ENCODE measurements at regions not wholly inside any gene's neighbourhood (a gene's known extent, or its start where the extent isn't known, plus 50 kb on each side); places are given as distances from the start of the nearest gene placed in this dataset.
A peak's percentile ranks its signal among the peaks of the same experiment; 100 is the strongest.
"Not testable (repeated sequence)": the region's sequence is repeated elsewhere in the genome, so short reads cannot be mapped to it uniquely, and the experiment has no call there.

- DNase-seq (ENCODE audit: low read depth), result no peak
Measured at GRCh38 chr12:112711026-112711425, 80.5 kb upstream of the RPH3A start.

GRCh38 chr12:112711507-112711906, 80.0 kb upstream of the RPH3A start:
- DNase-seq (ENCODE audit: low read depth), result no peak

GRCh38 chr12:112712751-112713150, 78.8 kb upstream of the RPH3A start:
- DNase-seq (ENCODE audit: low read depth), result not testable (repeated sequence)

DNA sequence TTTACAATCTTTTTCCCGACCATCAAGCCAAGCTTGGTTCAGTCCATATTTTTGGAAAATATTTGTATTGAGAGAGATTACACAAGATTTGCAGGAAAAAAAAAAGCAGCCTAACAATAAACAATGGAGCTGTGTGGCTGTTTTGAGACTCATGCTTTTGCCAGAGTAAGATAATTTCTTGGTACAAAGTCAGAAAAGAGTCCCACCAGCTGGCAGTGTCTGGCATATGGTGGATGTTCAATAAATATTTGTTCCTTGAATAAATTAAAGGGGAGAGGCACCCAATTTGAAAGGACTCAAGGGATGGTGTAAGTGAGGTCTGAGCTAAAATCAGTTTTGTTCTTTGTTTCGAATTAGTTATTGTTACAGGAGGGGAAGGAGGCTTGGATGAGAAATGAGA, 78.1 kb upstream of the RPH3A start:
- DNase-seq (ENCODE audit: low read depth), result no peak

DNA sequence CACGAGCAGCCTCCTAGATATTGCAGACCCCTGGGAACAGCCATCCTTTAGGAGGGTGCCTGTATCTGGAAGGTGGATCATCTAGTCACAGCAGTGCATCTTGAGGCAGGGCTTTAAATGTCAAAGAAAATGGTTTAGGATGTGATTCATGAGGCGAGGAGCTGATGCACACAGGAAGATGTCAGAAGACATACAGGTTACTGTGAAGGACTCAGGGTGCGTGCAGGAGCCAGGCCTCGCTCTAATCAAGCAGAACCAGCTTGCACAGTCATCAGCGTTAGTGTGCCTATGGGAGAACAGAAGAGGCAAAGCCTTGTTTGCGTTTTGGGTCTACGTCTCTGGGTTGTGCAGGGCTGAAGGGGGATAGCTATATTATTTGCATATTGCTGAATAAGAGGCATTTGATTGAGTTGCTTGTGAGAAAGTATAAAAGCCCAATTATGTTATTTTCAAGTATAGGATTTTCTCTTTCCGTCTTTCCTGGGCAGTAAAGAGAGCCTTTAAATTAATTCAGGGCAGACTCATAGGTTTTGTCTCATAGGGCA, 77.3 kb upstream of the RPH3A start:
- no peak for DNase-seq (ENCODE audit: low read depth)

DNA sequence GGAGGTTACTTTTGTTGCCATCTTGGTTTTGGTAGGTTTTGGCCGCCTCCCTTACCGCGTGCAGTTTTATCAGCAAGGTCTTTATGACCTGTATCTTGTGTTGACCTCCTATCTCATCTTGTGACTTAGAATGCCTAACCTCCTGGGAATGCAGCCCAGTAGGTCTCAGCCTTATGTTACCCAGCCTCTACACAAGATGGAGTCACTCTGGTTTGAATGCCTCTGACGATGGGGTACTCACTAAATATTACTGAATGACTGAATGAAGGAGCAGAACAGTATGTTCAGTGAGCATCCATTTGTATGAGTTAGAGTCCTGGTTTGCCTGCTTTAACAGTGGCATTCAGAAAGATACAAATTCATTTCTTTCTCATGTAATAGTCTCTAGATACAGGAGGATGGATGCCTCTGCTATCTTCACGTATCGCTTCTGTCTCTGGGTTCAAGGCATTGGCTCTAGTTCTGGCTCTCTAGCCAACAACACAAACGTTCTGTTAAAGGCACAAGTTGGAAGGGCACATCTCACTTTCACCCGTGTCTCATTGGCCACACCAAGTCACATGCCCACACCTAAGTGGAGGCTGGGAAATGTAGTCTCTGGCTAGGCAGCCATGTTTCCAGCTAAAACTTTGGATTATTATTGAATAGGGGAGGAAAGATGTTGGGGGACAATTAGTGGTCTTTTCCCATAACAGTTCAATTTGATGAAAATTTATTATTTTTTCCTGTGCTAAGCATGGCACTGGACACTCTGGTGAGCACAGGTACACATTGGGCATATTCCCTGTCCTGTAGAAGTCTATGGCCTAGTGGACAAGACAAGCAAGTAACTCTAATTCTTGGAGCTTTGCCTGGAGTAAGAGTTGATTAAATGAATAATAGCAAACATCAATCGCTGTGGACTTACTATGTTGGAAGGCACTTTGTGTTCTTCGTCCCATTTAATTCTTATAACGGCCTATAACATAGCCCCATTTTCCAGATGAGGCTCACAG, 75.2 kb upstream of the RPH3A start:
- DNase-seq (ENCODE audit: low read depth), result no peak

GRCh38 chr12:112728864-112729263, 62.7 kb upstream of the RPH3A start:
- no peak for DNase-seq (ENCODE audit: low read depth)

DNA sequence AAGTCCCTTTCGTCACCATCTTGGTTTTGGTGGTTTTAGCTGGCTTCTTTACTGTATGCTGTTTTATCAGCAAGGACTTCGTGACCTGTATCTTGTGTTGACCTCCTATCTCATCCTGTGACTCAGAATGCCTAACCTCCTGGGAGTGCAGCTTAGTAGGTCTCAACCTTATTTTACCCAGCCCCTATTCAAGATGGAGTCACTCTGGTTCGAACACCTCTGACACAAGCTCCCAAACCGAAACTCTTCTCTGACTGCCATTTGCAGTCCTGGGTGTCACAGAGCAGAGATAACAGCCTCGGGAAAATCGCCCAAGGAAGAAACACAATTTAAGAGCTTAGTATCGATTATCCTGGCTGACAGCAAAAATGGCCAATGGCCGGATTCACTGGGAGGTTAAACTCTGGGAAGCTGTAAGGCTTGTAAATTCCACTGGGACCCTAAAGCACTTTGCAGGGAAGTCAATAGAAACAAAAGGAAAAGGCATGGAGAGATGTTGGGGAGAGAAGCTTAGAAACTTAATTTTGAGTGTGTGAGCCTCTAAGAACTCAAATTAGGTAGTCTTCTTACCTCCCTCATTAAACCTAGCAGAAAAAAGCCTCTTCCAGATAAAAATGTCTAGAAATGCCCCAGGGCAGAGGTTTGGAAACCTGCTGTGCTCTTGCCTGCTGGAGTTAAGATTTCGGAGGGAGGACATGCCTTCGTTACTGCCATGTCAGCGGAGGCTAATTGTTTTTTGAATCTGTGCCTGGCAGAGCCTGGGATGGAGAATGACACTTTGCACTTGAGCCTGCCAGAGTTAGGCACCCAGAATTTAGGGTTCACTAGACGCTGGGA, 56.5 kb upstream of the RPH3A start:
- DNase-seq (ENCODE audit: low read depth), result no peak

DNA sequence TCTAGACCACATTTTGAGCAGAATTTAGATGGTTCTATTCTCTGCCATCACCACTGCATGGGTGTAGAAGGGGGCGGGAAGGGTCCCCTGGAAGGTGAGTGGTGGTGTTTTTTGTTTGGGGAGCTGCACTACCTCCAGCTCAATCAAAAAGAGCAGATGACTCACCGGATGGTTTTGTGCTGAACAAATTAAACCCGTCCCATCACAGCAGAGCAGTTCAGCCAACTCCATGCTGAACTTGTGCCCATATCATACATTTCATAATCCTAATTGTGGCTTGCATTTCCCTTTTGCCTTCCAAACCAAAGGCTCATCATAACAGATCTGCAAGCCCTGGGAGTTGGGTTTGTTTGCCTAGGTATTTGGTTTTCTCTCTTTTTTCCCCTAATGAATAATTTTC, 53.0 kb upstream of the RPH3A start:
- peak; percentile 52 for DNase-seq (ENCODE audit: low read depth)

- no peak for DNase-seq (ENCODE audit: low read depth)
Measured at GRCh38 chr12:112740387-112740934, 51.1 kb upstream of the RPH3A start.

DNA sequence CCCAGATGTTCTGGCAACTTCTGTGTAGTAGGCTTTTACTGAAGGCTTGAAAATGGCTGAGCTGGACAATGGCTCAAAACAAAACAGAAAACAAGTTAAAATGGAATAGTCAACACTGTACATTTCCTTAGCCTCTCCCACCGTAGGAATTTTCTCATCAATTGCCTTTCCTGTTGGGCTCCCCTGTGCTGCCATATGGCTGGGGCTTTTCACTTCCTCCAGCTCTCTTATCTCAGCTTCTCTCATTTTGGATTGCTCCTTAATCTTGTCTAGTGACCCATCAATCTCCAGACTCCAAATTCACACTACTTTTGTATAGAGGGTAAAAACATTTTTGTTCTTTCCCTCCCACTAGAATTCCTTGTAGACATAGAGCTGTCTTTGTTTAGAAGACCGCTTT, 50.4 kb upstream of the RPH3A start:
- no peak for DNase-seq (ENCODE audit: low read depth)
